22Rv1 (cell line): ENCODE measurements at regions not wholly inside any gene's neighbourhood (a gene's known extent, or its start where the extent isn't known, plus 50 kb on each side); places are given as distances from the start of the nearest gene placed in this dataset.

Experiments used
- H3K27ac ChIP-seq: fragments of 450-650 bp; 2 replicates; pipeline ENCODE4 v1.5.1; 2017
- CTCF ChIP-seq: fragments of 450-650 bp; IDR thresholded peaks from 2 replicates; pipeline ENCODE4 v1.5.1; 2017; ENCODE audit warnings: mild to moderate bottlenecking
- ZFX ChIP-seq: fragments of 450-650 bp; IDR thresholded peaks from 2 replicates; pipeline ENCODE4 v1.6.1; 2017; ENCODE audit warnings: antibody characterized with exemption, borderline replicate concordance

- H3K27ac ChIP-seq = no peak overlapping the region
- TF ChIP-seq ZFX (no peak), CTCF (no peak)
Observed at GRCh38 chr13:90455067-90455466, 892.4 kb upstream of the MIR17HG start.

- no peak overlapping the region for H3K27ac ChIP-seq
- TF ChIP-seq ZFX (no peak), CTCF (no peak)
Observed at GRCh38 chr13:90455823-90456222, 891.7 kb upstream of the MIR17HG start.

- H3K27ac ChIP-seq = no peak overlapping the region
- TF ChIP-seq ZFX (no peak), CTCF (no peak)
Observed at GRCh38 chr13:90461398-90461797, 886.1 kb upstream of the MIR17HG start.

GRCh38 chr13:90477216-90477615 lies 870.3 kb upstream of the MIR17HG start:
- H3K27ac ChIP-seq = no peak overlapping the region
- TF ChIP-seq ZFX = no peak
- TF ChIP-seq CTCF = no peak

- TF ChIP-seq CTCF = no peak
- TF ChIP-seq ZFX = no peak
- H3K27ac ChIP-seq = no peak overlapping the region
Observed at GRCh38 chr13:90483906-90484305, 863.6 kb upstream of the MIR17HG start.

- TF ChIP-seq ZFX (no peak), CTCF (no peak)
- no peak overlapping the region for H3K27ac ChIP-seq
Observed at GRCh38 chr13:90485436-90485835, 862.1 kb upstream of the MIR17HG start.

- no peak for TF ChIP-seq ZFX
- no peak for TF ChIP-seq CTCF
- H3K27ac ChIP-seq = no peak overlapping the region
Observed at GRCh38 chr13:90492872-90493271, 854.6 kb upstream of the MIR17HG start.
